VCaP (cell line): ENCODE measurements at regions not wholly inside any gene's neighbourhood (a gene's known extent, or its start where the extent isn't known, plus 50 kb on each side); places are given as distances from the start of the nearest gene placed in this dataset.

Experiments used
- H3K27ac ChIP-seq: fragments of 450-650 bp; 2 replicates; pipeline ENCODE4 v1.5.1; 2017
- CTCF ChIP-seq: fragments of 450-650 bp; conservative IDR thresholded peaks from 2 replicates; pipeline ENCODE4 v1.5.1; 2017; ENCODE audit warnings: mild to moderate bottlenecking, moderate library complexity

DNA sequence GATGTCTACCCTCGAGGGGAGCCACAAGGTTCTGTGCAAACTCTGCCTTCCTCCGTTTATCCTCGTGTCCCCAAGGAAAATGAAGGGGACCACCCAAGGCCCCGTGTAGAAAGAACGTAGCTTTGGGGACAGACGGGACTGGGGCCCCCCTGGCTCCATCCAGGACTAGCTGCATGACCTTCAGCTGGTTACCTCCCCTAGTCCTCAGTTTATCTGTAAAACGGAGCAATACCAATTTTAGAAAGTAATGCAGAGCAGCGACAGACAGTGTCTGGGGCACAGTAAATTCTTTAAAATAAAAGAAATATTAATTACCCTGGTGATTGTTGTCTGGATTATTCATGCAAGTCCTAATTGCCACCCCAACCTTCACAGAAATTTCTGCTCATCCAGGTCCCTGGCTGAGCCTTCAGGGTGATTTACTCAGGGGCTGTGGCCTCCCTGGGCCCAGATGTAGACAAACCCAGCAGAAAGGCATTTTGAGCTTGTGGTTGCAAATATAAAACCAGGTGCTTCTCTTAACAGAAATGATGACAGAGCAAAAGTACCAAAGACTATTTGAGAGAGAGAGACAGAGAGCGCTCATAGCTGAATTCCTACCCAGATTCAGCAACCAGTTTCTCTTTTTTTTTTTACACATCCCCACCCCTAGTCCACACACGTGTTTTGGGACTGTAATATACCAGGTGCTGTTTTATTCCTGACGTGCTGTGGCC, 155.1 kb upstream of the SMIM23 start:
- no peak overlapping the region for H3K27ac ChIP-seq
- peak; percentile 34; the same call in 1 of the 2 replicates for TF ChIP-seq CTCF

DNA sequence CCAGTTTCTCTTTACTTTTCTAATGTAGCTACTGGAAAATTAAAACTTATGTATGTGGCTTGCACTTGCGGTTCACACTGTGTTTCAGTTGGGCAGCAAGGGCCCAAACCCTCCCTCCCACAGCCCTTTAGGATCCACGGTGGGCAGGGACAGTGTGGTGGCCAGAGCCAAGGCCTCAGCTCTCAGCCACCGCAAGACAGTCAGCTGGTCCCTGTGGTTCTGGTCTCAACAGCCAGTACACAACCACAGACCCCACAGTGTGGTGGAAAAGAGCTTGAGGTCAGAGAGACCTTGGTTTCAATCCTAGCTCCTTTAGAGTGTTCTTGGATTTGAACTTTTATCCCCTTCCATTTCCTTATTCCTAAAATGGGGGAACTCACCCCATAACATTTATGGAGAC, 153.0 kb upstream of the SMIM23 start:
- TF ChIP-seq CTCF, result no peak

GRCh38 chr5:171633776-171634470, 151.7 kb upstream of the SMIM23 start:
- no peak overlapping the region for H3K27ac ChIP-seq

More for the DNA sequence above, 153.0 kb upstream of the SMIM23 start:
- no peak overlapping the region for H3K27ac ChIP-seq

DNA sequence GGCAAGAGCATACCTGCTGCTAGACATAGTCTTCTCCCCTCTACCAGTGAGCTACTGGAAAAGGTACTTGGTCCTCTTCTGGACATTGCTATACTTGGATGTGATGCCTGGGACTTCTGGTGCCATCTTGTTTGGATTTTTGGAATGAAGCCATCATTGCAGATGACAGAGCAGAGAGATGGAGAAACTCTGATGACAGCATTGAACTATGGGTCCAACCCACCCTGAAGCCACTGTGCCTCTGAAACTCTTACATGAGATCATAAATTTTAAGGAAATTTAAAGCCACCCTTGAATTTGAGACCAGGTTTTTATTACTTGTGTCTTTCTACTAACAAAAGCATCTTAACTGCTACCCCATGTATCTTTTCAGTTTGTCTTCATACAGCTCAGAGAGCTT, 151.1 kb upstream of the SMIM23 start:
- H3K27ac ChIP-seq, result no peak overlapping the region
- TF ChIP-seq CTCF, result no peak

More at GRCh38 chr5:171633776-171634470, 151.7 kb upstream of the SMIM23 start:
- no peak for TF ChIP-seq CTCF

DNA sequence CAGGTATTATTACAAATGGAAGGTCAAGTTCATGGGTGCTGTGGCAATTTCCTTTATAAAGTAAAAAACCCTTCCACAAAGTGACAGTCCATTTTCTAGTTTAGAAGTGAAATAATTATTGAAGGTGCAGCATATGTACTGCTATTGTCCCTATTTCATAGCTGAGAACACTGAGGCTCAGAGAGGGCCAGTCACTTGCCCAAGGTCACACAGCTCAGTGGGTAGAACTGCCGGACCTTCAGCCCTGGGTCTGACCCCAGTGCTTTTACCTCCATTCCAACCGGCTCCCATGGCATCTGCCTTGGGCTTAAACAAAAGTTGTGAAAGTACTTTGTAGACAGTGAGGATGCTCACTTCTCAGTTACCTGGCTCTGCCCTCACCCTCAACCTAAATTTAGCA, 150.6 kb upstream of the SMIM23 start:
- TF ChIP-seq CTCF, result no peak
- no peak overlapping the region for H3K27ac ChIP-seq

DNA sequence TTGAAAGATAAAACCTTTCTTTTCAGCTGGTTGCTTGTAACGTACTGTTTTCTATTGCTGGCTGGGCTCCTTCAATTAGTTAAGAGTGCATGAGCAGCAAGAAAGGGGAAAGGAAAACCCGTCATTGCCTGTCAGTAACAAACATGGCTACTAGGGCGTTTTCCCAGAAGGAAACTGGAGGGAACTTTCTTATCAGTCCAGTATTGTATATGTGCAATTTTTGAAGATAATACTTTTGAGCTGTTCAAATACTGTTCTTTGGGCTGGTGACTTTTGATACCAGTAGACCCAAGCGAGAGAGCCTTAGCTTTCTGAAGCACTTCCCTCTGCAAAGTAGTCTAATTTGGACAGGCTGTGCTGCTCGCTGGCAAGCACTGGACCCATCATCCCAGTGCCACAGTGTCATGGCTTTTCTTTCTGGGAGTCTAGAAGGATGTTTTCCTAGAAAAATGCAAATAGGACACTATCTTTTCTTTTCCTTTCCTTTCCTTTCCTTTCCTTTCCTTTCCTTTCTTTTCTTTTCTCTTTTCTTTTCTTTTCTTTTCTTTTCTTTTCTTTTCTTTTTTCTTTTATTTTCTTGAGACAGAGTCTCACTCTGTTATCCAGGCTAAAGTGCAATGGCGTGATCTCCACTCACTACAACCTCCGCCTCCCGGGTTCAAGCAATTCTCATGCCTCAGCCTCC, 149.9 kb upstream of the SMIM23 start:
- TF ChIP-seq CTCF, result no peak
- no peak overlapping the region for H3K27ac ChIP-seq

DNA sequence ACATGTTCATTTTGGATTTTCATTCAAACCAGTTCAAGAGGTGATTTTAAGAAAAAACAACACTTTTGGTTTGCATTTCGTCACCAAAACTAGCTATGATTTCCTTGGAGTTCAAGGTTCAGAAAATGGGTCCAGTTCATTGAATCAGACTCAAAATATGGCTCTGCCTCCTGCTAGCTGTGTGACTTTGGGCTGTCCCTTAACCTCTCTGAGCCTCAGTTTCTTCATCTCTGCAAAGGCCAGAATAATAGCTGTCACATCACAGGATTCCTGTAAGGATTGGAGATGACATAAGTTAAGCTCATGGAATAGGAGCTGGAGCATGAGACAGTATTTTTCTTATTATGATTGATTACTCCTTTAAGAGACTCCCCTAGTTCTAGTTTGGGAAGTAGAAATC, 147.8 kb upstream of the SMIM23 start:
- H3K27ac ChIP-seq, result no peak overlapping the region
- TF ChIP-seq CTCF, result no peak
